Left renal pelvis (tissue), 4 donors: ENCODE measurements at regions not wholly inside any gene's neighbourhood (a gene's known extent, or its start where the extent isn't known, plus 50 kb on each side); places are given as distances from the start of the nearest gene placed in this dataset.
"Not testable (repeated sequence)": the region's sequence is repeated elsewhere in the genome, so short reads cannot be mapped to it uniquely, and the experiment has no call there.

Experiments
- DNase-seq, 4 donors: peaks; one replicate each; pipeline ENCODE4 v3.0.0-alpha.2; 2013; ENCODE audit warnings: low read depth in 4 of 4, low spot score in 3 of 4

GRCh38 chr2:143837055-143837454 is 682.9 kb downstream of the ZEB2 start:
- DNase-seq = not testable (repeated sequence)

GRCh38 chr2:143835481-143835880 is 684.4 kb downstream of the ZEB2 start:
- no peak for DNase-seq

- no peak for DNase-seq
These were observed 686.8 kb downstream of the ZEB2 start for GRCh38 chr2:143833015-143833660.

- DNase-seq = no peak
These were observed 689.4 kb downstream of the ZEB2 start for GRCh38 chr2:143830476-143830875.

- DNase-seq = no peak
These were observed 691.0 kb downstream of the ZEB2 start for GRCh38 chr2:143828763-143829537.

- no peak for DNase-seq
These were observed 695.1 kb downstream of the ZEB2 start for GRCh38 chr2:143824791-143825190.

GRCh38 chr2:143823876-143824275 is 694.7 kb downstream of the ARHGAP15 start:
- no peak for DNase-seq

GRCh38 chr2:143823296-143823695 is 694.1 kb downstream of the ARHGAP15 start:
- DNase-seq = no peak

GRCh38 chr2:143822736-143823135 is 693.5 kb downstream of the ARHGAP15 start:
- no peak for DNase-seq

- DNase-seq = no peak
These were observed 690.5 kb downstream of the ARHGAP15 start for GRCh38 chr2:143819764-143820163.

- no peak for DNase-seq
These were observed 690.0 kb downstream of the ARHGAP15 start for GRCh38 chr2:143819190-143819735.
